NCI-H187 (cell line): ENCODE measurements at regions not wholly inside any gene's neighbourhood (a gene's known extent, or its start where the extent isn't known, plus 50 kb on each side); places are given as distances from the start of the nearest gene placed in this dataset.

Experiments used
- DNase-seq, 2 experiments: peaks; one replicate each; lab custom pipeline; 2025; lab: John Stamatoyannopoulos, UW

GRCh38 chr18:64322189-64322588 is 173.3 kb upstream of the LINC00305 start:
- no peak for DNase-seq

GRCh38 chr18:64318547-64318946 is 169.7 kb upstream of the LINC00305 start:
- DNase-seq: no peak

- no peak for DNase-seq
Observed at GRCh38 chr18:64311859-64312258, 163.0 kb upstream of the LINC00305 start.

- DNase-seq: no peak
Observed at GRCh38 chr18:64295839-64296238, 147.0 kb upstream of the LINC00305 start.

DNA sequence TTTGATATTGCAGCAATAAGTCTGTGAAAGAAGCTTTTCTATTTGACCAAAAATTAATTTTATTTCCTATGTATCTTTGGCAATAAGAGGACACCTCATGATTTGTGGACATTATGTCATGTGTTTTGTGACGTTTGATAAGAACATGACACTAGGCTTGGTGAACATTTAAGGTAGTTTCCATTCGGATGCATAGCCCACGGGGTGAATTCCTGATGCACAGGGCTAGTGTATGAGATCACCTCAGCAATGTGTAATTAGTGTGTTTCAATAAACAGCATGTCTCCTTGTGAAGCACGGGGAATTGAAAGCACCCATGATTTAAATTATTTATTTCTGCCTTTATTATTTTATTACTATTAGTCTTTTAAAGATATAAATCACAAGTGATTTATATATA is 146.1 kb upstream of the LINC00305 start:
- DNase-seq: no peak

- DNase-seq: no peak
Observed at GRCh38 chr18:64288432-64288831, 139.5 kb upstream of the LINC00305 start.

GRCh38 chr18:64287926-64288325 is 139.0 kb upstream of the LINC00305 start:
- no peak for DNase-seq

DNA sequence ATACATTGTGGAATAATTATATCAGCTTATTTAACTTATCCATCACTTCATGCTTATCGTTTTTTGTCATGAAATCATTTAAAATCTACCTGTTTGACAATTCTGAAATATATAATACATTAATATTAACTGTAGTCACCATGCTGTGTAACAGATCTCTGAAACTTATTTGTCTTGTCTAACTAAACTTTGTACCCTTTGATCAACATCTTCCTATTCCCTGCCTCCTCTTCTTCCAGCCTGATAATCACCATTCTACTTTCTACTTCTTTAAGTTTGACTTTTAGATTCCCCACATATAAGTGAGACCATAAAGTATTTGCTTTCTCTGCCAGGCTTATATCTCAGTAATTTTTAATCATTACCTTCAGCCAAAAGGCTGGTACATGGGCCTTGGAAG is 134.2 kb upstream of the LINC00305 start:
- DNase-seq: no peak

DNA sequence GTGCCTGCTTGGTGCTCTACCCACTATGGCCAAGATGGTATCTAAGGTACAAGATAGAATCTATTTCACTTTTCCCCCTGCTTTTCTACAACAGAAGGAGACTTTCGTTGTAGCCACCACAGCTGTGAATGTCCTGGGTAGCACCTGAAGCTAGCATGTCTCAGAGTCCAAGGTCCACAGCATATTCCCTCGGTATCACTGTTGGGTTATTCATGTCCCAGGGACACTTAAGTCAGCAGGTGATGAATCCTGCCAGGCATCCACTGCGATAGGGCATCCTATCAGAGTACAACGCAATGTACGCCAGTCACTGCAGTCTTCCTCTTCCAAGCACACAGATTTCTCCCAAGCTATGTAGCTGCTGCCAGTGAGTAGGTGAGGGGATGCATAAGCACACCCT is 129.1 kb upstream of the LINC00305 start:
- DNase-seq: no peak

GRCh38 chr18:64276311-64277090 is 127.6 kb upstream of the LINC00305 start:
- DNase-seq: no peak

DNA sequence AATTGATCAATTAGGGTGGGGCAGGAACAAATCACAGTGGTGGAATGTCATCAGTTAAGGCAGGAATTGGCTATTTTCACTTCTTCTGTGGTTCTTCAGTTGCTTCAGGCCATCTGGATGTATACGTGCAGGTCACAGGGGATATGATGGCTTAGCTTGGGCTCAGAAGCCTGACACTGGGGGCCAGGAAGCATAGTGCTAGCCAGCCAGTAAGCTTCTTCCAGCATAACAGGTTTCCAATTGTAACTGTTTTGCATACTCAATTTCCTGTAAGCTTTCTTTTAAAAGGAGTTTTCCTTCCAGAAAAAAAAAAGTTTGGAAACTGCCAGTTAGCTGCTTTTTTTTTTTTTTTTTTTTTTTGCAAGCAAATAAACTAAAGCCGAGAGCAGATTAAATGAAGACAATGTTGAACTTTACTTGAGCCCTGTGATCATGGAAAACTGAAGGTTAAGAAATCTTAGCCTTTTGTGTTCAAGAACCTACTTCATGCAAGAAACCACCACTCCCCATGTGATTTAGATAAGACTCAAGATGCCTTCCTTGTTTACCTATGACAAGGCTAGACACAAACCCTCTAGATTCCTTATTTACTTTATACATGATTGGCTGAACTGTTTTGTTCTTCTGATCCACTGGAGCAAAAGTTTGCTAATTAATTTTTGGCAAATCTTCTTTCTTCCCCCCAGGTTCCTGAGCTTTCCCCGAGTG is 126.9 kb upstream of the LINC00305 start:
- no peak for DNase-seq

DNA sequence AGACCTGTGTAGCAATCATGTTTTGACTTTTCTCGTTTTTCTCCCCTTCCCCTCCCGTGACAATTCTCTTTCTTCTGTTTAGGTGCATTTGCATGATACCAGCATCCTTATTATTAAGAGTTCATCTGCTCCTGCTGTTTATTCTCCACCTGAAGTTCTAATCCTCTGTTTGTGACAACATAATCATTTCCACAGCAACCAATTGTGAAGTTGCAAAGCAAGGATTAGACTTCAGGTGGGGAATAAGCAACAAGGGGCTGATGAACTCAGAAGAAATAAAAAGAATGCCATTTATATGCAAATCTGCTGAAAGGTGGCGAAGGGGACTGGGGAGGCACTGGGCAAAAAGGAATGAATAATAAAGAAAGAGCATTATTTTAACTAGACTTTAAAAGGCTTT is 124.8 kb upstream of the LINC00305 start:
- no peak for DNase-seq

GRCh38 chr18:64271975-64272659 is 123.2 kb upstream of the LINC00305 start:
- no peak for DNase-seq

DNA sequence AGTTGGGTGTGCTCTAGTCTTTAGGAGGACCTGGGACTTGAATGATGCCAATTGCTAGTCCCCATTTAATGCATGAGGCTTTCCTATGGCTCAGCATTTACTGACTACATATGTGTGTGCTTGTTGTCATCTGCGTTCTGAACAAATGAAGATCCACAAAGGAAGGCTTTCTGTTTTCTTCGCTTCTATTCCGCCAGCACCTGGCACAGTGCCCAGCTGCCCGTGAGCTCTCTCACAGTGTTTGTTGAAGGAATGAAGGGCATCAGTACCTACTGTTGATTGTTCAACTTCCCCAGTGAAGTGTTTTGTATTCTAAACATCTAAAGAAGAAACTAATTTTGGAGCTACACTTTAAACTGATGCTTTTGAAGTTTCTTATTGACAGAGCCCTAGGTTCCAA is 122.4 kb upstream of the LINC00305 start:
- DNase-seq: peak in 1 of 2 experiments; percentile 27

DNA sequence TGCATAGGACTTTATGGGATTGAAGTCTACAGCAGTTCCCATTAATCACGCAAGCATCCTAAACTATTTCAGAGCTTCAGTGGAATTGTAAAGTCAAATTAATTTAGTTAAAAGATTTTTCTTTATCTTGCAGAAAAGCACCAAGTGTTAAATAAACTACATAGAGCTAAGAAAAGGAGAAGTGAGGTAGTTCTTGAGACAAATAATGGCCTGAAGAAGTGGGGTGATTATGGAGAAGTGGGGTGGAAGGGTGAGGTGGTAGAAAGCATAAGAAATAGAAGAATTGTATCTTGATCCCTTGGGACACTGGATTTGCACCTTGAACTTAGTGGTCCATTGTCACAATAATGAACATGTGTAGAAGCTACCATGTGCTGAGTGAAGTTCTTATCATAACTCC is 121.7 kb upstream of the LINC00305 start:
- DNase-seq: no peak

GRCh38 chr18:64270121-64270520 is 121.2 kb upstream of the LINC00305 start:
- no peak for DNase-seq

- no peak for DNase-seq
Observed at GRCh38 chr18:64264171-64264570, 115.3 kb upstream of the LINC00305 start.

GRCh38 chr18:64260810-64261209 is 111.9 kb upstream of the LINC00305 start:
- no peak for DNase-seq

DNA sequence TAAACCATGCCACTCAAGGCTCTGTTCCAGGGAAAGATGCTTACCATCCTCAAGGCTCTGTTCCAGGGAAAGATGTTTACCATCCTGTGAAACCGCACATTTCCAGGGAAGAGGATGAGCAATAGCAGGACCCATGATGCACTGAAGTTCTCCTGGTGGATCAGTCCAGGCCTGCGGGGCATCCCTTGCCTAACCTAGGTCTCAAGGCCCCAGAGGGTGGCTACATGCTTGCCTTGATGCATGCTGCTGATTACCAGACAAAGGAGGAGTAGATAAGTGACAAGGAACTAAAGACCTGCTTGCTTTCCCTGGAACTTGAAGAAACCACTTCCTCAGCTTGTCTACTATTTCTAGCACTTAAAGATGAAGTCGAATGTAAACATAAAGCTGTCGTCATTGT is 111.0 kb upstream of the LINC00305 start:
- DNase-seq: no peak

DNA sequence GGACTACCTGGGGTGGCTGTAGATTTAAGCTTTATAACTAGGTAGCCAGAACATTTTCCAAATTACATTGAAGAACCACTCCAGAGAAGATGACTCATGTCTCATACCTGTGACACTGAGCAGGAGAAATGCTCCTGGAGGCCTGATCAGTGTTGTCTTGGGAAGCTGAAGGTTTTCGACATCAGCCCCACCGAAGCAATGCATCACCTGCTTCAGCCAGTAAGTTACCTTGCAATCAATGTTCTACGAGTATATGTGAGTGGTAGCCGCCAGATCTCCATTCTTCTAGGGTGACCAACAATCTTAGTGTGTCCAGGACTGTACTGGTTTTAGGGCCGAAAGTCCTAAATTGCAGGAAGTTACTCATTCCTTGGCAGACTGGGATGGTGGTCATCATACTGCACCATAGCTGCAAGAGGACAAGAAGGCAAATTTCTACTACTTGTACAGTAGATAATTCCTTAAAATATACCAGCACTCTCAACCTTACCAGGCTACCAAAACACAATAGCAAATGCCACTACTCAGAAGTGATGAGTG is 109.3 kb upstream of the LINC00305 start:
- DNase-seq: no peak

- no peak for DNase-seq
Observed at GRCh38 chr18:64254399-64255093, 105.7 kb upstream of the LINC00305 start.

GRCh38 chr18:64253873-64254272 is 105.0 kb upstream of the LINC00305 start:
- no peak for DNase-seq
